SK-N-SH (cell line): ENCODE measurements at regions not wholly inside any gene's neighbourhood (a gene's known extent, or its start where the extent isn't known, plus 50 kb on each side); places are given as distances from the start of the nearest gene placed in this dataset.

ENCODE experiments used
- CTCF ChIA-PET: fragments of 300-600, 350-600 bp; formaldehyde crosslinking; extraction: SDS; loops from one replicate; lab custom pipeline; 2021; lab: Yijun Ruan, JAX
- POLR2A ChIA-PET: fragments of 350-600 bp; sonication (Branson Sonifier 250); formaldehyde crosslinking; extraction: SDS; loops from one replicate; lab custom pipeline; 2020; ENCODE audit warnings: antibody characterized with exemption, inconsistent platforms; lab: Yijun Ruan, JAX
- DNase-seq: peaks from one replicate; pipeline ENCODE4 v3.0.0; 2012
- H2AFZ ChIP-seq: fragments of 200-600 bp; sonication (generic); 2 replicates; pipeline ENCODE4 v1.8.1; 2016; ENCODE audit warnings: antibody characterized with exemption, mild to moderate bottlenecking, low read depth
- H3F3A ChIP-seq: fragments of 200-600 bp; sonication (generic); replicated peaks from 2 replicates; pipeline ENCODE3; 2016; ENCODE audit warnings: antibody characterized with exemption, mild to moderate bottlenecking; ENCODE audit not compliant: insufficient read depth
- H3K27ac ChIP-seq, 2 experiments: fragments of 200-500 bp in 1 of 2; fragments of 200-600 bp in 1 of 2; sonication (Bioruptor generic) in 1 of 2; sonication (generic), shearing (Covaris generic) in 1 of 2; 2 replicates each; pipeline versions ENCODE4 v1.5.1 to v1.6.1; 2014 to 2016; ENCODE audit warnings: low read depth in 2 of 2, inconsistent platforms in 1 of 2, low read length in 1 of 2, mild to moderate bottlenecking in 1 of 2, mixed read lengths in 1 of 2
- H3K27me3 ChIP-seq: fragments of 200-600 bp; sonication (generic), shearing (Covaris generic); 2 replicates; pipeline ENCODE4 v1.6.1; 2016; ENCODE audit warnings: mixed run types; ENCODE audit not compliant: insufficient read depth
- H3K36me3 ChIP-seq, 2 experiments: fragments of 200-500 bp in 1 of 2; fragments of 200-600 bp in 1 of 2; sonication (Bioruptor generic) in 1 of 2; sonication (generic) in 1 of 2; replicated peaks in 1 of 2; 2 replicates each; pipeline versions ENCODE3 to v1.5.1; 2014 to 2016; ENCODE audit warnings: low read length in 1 of 2, mild to moderate bottlenecking in 1 of 2; ENCODE audit not compliant: insufficient read depth in 2 of 2, control insufficient read depth in 1 of 2
- H3K4me1 ChIP-seq, 2 experiments: fragments of 200-500 bp in 1 of 2; fragments of 200-600 bp in 1 of 2; sonication (Bioruptor generic) in 1 of 2; sonication (generic), shearing (Covaris generic) in 1 of 2; 2 replicates each; pipeline versions ENCODE4 v1.5.1 to v1.6.1; 2014 to 2016; ENCODE audit warnings: low read depth in 1 of 2, low read length in 1 of 2, mixed run types in 1 of 2; ENCODE audit not compliant: insufficient read depth in 2 of 2, control insufficient read depth in 1 of 2
- H3K4me2 ChIP-seq: fragments of 200-600 bp; sonication (generic), shearing (Covaris generic); 2 replicates; pipeline ENCODE4 v1.6.1; 2017; ENCODE audit warnings: mixed run types
- H3K4me3 ChIP-seq, 2 experiments: fragments of 200-500 bp in 1 of 2; fragments of 200-600 bp in 1 of 2; sonication (Bioruptor generic) in 1 of 2; sonication (generic), shearing (Covaris generic) in 1 of 2; 2 replicates each; pipeline versions ENCODE4 v1.5.1 to v1.8.1; 2014 to 2016; ENCODE audit warnings: low read depth in 2 of 2, inconsistent platforms in 1 of 2, low read length in 1 of 2, mild to moderate bottlenecking in 1 of 2, mixed read lengths in 1 of 2, moderate library complexity in 1 of 2
- H3K79me2 ChIP-seq: fragments of 200-600 bp; sonication (generic); 2 replicates; pipeline ENCODE4 v1.8.1; 2017; ENCODE audit warnings: mild to moderate bottlenecking; ENCODE audit not compliant: insufficient read depth
- H3K9ac ChIP-seq: fragments of 200-600 bp; sonication (generic); 2 replicates; pipeline ENCODE4 v1.6.1; 2017; ENCODE audit warnings: mixed run types
- H3K9me2 ChIP-seq: fragments of 200-600 bp; sonication (generic); 2 replicates; pipeline ENCODE4 v1.6.1; 2017; ENCODE audit warnings: mixed run types
- H3K9me3 ChIP-seq: fragments of 200-600 bp; sonication (generic); 2 replicates; pipeline ENCODE4 v1.6.1; 2017; ENCODE audit warnings: mixed run types, mild to moderate bottlenecking, moderate library complexity
- H4K20me1 ChIP-seq: fragments of 200-600 bp; sonication (generic); 2 replicates; pipeline ENCODE4 v1.6.1; 2017; ENCODE audit warnings: mild to moderate bottlenecking, mixed run types; ENCODE audit not compliant: insufficient read depth
- CHD2 ChIP-seq: fragments of 150-350 bp; IDR thresholded peaks from 2 replicates; pipeline ENCODE4 v1.6.1; 2018; ENCODE audit warnings: low read length; ENCODE audit not compliant: partially characterized antibody
- ELF1 ChIP-seq: IDR thresholded peaks from 2 replicates; pipeline ENCODE4 v1.4.0; 2012
- EP300 ChIP-seq, 2 experiments: IDR thresholded peaks; 2 replicates each; pipeline versions ENCODE4 v1.4.0 to v1.6.1; 2012; ENCODE audit warnings: borderline replicate concordance in 1 of 2, low read depth in 1 of 2, low read length in 1 of 2
- FOSL2 ChIP-seq: IDR thresholded peaks from 2 replicates; pipeline ENCODE4 v1.4.0; 2012; ENCODE audit warnings: low read depth, mild to moderate bottlenecking, moderate library complexity, borderline replicate concordance
- GABPA ChIP-seq: IDR thresholded peaks from 2 replicates; pipeline ENCODE4 v1.4.0; 2012; ENCODE audit warnings: low read depth, mild to moderate bottlenecking
- GATA2 ChIP-seq: sonication (generic); formaldehyde crosslinking; IDR thresholded peaks from 2 replicates; pipeline ENCODE4 v1.5.0; 2020; ENCODE audit warnings: mild to moderate bottlenecking, missing genetic modification reagents
- JUND ChIP-seq: IDR thresholded peaks from 2 replicates; pipeline ENCODE4 v1.4.0; 2012
- MEF2A ChIP-seq: IDR thresholded peaks from 2 replicates; pipeline ENCODE4 v1.4.0; 2012; ENCODE audit warnings: low read depth, borderline replicate concordance
- MXI1 ChIP-seq: IDR thresholded peaks from 2 replicates; pipeline ENCODE4 v1.6.1; 2012; ENCODE audit warnings: mild to moderate bottlenecking, low read depth, low read length, improper control_type of control experiment
- NRF1 ChIP-seq: IDR thresholded peaks from 2 replicates; pipeline ENCODE4 v1.6.1; 2012; ENCODE audit warnings: low read depth, mild to moderate bottlenecking, low read length
- POLR2AphosphoS5 ChIP-seq: IDR thresholded peaks from 2 replicates; pipeline ENCODE4 v1.6.1; 2012; ENCODE audit warnings: low read depth, low read length
- RFX5 ChIP-seq: IDR thresholded peaks from 2 replicates; pipeline ENCODE4 v1.6.1; 2012; ENCODE audit warnings: mild to moderate bottlenecking, improper control_type of control experiment, low read length
- SIN3A ChIP-seq: IDR thresholded peaks from 2 replicates; pipeline ENCODE4 v1.6.1; 2012; ENCODE audit warnings: low read depth, mild to moderate bottlenecking, low read length, moderate library complexity, borderline replicate concordance
- TAF1 ChIP-seq: IDR thresholded peaks from 2 replicates; pipeline ENCODE4 v1.6.1; 2012; ENCODE audit warnings: low read depth, mild to moderate bottlenecking, low read length, moderate library complexity, borderline replicate concordance
- TCF12 ChIP-seq: IDR thresholded peaks from 2 replicates; pipeline ENCODE4 v1.4.0; 2012
- TEAD4 ChIP-seq: IDR thresholded peaks from 2 replicates; pipeline ENCODE4 v1.4.0; 2012; ENCODE audit warnings: mild to moderate bottlenecking, borderline replicate concordance; ENCODE audit not compliant: insufficient read depth
- YY1 ChIP-seq: IDR thresholded peaks from 2 replicates; pipeline ENCODE4 v1.4.0; 2012; ENCODE audit warnings: low read depth, mild to moderate bottlenecking
- WGBS: methylation state at CpG from one replicate; pipeline ENCODE4 v1.1.6; 2017; ENCODE audit warnings: low lambda C conversion rate; 5-methylcytosine and 5-hydroxymethylcytosine counted together
- TF ChIP-seq, protein P1 (sequence below): IDR thresholded peaks from 2 replicates; pipeline ENCODE4 v1.4.0; 2012; ENCODE audit warnings: low read depth, borderline replicate concordance
- TF ChIP-seq, protein P2 (sequence below): IDR thresholded peaks from 2 replicates; pipeline ENCODE4 v1.4.0; 2012; ENCODE audit warnings: low read depth, borderline replicate concordance
- TF ChIP-seq, protein P3 (sequence below): fragments of 150-350 bp; IDR thresholded peaks from 2 replicates; pipeline ENCODE4 v1.6.1; 2016; ENCODE audit warnings: mild to moderate bottlenecking, low read depth, low read length
- TF ChIP-seq, protein P4 (sequence below): IDR thresholded peaks from 2 replicates; pipeline ENCODE4 v1.6.1; 2012; ENCODE audit warnings: mild to moderate bottlenecking, low read depth, low read length, moderate library complexity
- TF ChIP-seq, protein P5 (sequence below): fragments of 150-350 bp; IDR thresholded peaks from 2 replicates; pipeline ENCODE4 v1.6.1; 2017; ENCODE audit warnings: antibody characterized with exemption, low read length, low read depth, borderline replicate concordance
- TF ChIP-seq, protein P6 (sequence below): IDR thresholded peaks from 2 replicates; pipeline ENCODE4; 2012

DNA sequence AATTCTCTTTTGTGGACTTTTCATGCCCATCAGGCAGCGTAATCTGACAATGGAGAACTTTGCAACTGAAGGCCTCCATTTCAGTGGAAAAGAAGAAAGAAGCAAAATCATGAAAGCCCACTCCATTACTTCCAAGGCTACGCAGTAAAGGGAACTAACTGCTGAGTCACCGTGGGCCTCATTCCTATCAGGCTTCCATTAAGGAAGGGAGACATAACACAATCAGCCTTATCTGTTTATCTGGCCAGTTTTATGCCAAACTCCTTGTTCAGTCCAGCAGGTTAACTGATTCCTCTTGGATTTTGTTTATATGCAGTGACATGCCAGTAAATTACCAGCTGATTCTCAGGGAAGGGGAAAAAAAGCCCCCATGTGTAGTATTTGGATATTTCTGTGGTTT, 56.8 kb upstream of the KATNAL1 start:
- ChIA-PET POLR2A (no interaction called here), CTCF (interaction anchor here (0.9 kb wide), 1 partner anchor 232 kb away, joined by 3 read pairs; no protein-coding TSS in a partner anchor)
- Histone ChIP-seq H3K9me2 (no peaks in the 10 kb centered on the region), H3K36me3 (no peaks in the 10 kb centered on the region), H2AFZ (peak overlapping the region; percentile 73), H3K4me3 (no peak overlapping the region), H3K27me3 (no peaks in the 10 kb centered on the region), H3K4me2 (0 out of 2 replicates have a peak overlapping the region, but pooled peaks have one; percentile 42), H3K9ac (no peak overlapping the region), H4K20me1 (no peaks in the 10 kb centered on the region), H3K4me1 (peaks cover 15 to 17% of the 10 kb centered on the region in 2 experiments; a peak in 2 of 4 replicates), H3K9me3 (no peaks in the 10 kb centered on the region), H3K27ac (peak overlapping the region; percentile 16 to 35; a peak in 1 of 4 replicates), H3F3A (no peaks in the 10 kb centered on the region), H3K79me2 (no peaks in the 10 kb centered on the region)
- peak; percentile 33 for DNase-seq
- 72% methylated on average over 3 of the region's 3 CpGs for WGBS
- TF ChIP-seq EP300 (IDR thresholded peaks at IDR 0.05; ENCODE audit: borderline replicate concordance in 1 of 2, low read depth in 1 of 2, low read length in 1 of 2) (no peak), TCF12 (peak; percentile 27; the same call in 1 of the 2 replicates), TAF1 (no peak), YY1 (no peak; the same call in 1 of the 2 replicates), JUND (peak; percentile 49), RFX5 (no peak), ELF1 (no peak), NRF1 (no peak), MEF2A (no peak), CHD2 (no peak), GABPA (no peak), GATA2 (CRISPR knock-in tag) (peak; percentile 52), MXI1 (no peak), POLR2AphosphoS5 (no peak), TEAD4 (no peak), FOSL2 (peak; percentile 15; the same call in 1 of the 2 replicates), SIN3A (no peak)
- TF ChIP-seq, protein P1, sequence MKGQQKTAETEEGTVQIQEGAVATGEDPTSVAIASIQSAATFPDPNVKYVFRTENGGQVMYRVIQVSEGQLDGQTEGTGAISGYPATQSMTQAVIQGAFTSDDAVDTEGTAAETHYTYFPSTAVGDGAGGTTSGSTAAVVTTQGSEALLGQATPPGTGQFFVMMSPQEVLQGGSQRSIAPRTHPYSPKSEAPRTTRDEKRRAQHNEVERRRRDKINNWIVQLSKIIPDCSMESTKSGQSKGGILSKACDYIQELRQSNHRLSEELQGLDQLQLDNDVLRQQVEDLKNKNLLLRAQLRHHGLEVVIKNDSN: no peak
- TF ChIP-seq, protein P2, sequence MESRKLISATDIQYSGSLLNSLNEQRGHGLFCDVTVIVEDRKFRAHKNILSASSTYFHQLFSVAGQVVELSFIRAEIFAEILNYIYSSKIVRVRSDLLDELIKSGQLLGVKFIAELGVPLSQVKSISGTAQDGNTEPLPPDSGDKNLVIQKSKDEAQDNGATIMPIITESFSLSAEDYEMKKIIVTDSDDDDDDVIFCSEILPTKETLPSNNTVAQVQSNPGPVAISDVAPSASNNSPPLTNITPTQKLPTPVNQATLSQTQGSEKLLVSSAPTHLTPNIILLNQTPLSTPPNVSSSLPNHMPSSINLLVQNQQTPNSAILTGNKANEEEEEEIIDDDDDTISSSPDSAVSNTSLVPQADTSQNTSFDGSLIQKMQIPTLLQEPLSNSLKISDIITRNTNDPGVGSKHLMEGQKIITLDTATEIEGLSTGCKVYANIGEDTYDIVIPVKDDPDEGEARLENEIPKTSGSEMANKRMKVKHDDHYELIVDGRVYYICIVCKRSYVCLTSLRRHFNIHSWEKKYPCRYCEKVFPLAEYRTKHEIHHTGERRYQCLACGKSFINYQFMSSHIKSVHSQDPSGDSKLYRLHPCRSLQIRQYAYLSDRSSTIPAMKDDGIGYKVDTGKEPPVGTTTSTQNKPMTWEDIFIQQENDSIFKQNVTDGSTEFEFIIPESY: no peak
- TF ChIP-seq, protein P3, sequence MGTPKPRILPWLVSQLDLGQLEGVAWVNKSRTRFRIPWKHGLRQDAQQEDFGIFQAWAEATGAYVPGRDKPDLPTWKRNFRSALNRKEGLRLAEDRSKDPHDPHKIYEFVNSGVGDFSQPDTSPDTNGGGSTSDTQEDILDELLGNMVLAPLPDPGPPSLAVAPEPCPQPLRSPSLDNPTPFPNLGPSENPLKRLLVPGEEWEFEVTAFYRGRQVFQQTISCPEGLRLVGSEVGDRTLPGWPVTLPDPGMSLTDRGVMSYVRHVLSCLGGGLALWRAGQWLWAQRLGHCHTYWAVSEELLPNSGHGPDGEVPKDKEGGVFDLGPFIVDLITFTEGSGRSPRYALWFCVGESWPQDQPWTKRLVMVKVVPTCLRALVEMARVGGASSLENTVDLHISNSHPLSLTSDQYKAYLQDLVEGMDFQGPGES: no peak
- TF ChIP-seq, protein P4, sequence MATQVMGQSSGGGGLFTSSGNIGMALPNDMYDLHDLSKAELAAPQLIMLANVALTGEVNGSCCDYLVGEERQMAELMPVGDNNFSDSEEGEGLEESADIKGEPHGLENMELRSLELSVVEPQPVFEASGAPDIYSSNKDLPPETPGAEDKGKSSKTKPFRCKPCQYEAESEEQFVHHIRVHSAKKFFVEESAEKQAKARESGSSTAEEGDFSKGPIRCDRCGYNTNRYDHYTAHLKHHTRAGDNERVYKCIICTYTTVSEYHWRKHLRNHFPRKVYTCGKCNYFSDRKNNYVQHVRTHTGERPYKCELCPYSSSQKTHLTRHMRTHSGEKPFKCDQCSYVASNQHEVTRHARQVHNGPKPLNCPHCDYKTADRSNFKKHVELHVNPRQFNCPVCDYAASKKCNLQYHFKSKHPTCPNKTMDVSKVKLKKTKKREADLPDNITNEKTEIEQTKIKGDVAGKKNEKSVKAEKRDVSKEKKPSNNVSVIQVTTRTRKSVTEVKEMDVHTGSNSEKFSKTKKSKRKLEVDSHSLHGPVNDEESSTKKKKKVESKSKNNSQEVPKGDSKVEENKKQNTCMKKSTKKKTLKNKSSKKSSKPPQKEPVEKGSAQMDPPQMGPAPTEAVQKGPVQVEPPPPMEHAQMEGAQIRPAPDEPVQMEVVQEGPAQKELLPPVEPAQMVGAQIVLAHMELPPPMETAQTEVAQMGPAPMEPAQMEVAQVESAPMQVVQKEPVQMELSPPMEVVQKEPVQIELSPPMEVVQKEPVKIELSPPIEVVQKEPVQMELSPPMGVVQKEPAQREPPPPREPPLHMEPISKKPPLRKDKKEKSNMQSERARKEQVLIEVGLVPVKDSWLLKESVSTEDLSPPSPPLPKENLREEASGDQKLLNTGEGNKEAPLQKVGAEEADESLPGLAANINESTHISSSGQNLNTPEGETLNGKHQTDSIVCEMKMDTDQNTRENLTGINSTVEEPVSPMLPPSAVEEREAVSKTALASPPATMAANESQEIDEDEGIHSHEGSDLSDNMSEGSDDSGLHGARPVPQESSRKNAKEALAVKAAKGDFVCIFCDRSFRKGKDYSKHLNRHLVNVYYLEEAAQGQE: no peak
- TF ChIP-seq, protein P5, sequence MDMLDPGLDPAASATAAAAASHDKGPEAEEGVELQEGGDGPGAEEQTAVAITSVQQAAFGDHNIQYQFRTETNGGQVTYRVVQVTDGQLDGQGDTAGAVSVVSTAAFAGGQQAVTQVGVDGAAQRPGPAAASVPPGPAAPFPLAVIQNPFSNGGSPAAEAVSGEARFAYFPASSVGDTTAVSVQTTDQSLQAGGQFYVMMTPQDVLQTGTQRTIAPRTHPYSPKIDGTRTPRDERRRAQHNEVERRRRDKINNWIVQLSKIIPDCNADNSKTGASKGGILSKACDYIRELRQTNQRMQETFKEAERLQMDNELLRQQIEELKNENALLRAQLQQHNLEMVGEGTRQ: no peak
- TF ChIP-seq, protein P6, sequence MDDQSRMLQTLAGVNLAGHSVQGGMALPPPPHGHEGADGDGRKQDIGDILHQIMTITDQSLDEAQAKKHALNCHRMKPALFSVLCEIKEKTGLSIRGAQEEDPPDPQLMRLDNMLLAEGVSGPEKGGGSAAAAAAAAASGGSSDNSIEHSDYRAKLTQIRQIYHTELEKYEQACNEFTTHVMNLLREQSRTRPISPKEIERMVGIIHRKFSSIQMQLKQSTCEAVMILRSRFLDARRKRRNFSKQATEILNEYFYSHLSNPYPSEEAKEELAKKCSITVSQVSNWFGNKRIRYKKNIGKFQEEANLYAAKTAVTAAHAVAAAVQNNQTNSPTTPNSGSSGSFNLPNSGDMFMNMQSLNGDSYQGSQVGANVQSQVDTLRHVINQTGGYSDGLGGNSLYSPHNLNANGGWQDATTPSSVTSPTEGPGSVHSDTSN: peak; percentile 56; the same call in 1 of the 2 replicates
